HG02981 (cell line): ENCODE measurements at regions not wholly inside any gene's neighbourhood (a gene's known extent, or its start where the extent isn't known, plus 50 kb on each side); places are given as distances from the start of the nearest gene placed in this dataset.
A peak's percentile ranks its signal among the peaks of the same experiment; 100 is the strongest.
"Not testable (repeated sequence)": the region's sequence is repeated elsewhere in the genome, so short reads cannot be mapped to it uniquely, and the experiment has no call there.

Source experiments
- ATAC-seq: cut with Tn5 transposase; IDR thresholded peaks from one replicate; pipeline ENCODE4 v1.9.1; 2021; ENCODE audit warnings: mild to moderate bottlenecking, moderate library complexity; ENCODE audit not compliant: unreplicated experiment

DNA sequence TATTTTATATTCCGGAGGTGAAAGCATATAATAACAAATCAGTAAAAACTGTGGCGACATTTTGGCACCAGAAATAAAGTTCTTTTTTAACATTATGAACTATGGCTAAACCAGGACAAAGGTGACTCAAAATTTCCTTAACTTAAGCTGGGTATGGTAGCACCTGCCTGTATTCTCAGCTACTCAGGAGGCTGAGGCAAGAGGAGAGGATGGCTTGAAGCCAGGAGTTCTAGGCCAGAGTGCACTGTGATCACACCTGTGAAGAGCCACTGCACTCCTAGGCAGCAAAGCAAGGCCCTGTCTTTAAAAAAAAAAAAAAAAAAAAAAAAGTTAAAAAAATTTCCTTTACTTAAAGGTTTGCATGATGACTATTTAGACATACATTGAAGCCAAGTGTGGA is 63.0 kb upstream of the KIF2A start:
- ATAC-seq: not testable (repeated sequence)

DNA sequence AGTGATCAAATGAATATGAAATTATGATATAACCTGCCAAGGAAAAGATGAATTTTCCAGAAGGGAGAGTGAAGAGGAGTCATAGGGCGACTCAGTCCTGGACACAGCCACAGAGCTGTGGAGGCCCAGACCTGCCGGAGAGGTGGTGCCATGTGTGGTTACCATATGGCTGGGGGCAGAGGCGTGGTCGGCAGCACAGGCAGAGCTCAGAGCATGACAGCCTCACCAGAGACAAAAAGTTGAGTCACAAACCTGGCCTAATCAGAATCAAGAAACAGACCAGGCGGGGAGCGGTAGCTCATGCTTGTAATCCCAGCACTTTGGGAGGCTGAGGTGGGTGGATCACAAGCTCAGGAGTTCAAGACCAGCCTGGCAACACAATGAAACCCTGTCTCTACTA is 57.8 kb upstream of the KIF2A start:
- not testable (repeated sequence) for ATAC-seq

DNA sequence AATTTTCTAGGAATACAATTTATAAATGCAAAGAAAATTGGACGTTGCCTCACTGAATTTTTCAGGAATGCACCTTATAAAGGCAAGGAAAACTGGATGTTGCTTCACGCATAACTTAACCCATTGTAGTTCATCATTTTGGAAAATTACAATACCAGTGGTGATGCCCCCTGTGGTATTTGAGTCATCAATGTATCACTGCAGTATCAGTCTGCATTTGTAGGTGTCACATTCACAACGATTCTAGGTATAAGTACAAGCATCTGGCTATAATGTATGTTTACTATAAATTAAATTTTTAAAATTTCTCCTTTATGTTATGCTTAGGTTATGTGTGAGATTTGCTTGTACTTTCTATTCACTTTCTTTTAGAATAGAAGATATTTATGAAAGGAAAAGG is 55.9 kb upstream of the KIF2A start:
- not testable (repeated sequence) for ATAC-seq

DNA sequence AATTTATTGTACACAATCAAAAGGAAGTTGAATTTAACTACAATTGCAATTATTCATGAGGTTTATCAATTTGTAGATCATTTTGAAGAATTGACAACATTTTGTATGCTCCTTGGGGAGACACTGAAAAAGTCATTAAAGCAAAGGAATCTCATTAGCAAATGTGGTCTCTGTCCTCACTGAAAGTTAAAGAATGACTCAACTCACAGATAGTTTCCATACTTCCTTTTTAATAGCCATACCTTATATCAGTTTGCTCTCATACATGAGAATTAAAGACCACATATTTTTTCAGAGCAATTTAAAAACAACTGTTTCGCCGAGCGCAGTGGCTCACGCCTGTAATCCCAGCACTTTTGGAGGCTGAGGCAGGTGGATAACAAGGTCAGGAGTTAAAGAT is 55.1 kb upstream of the KIF2A start:
- ATAC-seq: not testable (repeated sequence)

DNA sequence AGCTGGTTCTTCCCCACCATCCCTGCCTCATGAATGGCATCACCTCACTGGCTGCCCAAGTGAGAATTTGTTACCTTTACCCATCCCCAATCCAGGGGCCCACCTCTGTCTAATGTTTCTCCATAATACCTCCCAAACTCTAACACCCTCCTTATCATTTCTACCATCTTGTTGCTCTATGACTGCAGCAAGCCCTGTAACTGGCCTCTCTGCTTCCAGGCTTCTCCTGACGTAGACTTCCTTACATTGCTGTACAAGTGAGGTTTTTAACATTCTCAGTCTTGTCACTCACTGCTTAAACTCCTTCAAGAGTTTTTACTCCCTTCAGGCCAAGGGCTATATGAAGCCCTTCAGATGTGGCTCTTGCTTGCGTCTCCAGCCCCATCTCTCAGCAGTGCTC is 53.5 kb upstream of the KIF2A start:
- ATAC-seq: not testable (repeated sequence)

DNA sequence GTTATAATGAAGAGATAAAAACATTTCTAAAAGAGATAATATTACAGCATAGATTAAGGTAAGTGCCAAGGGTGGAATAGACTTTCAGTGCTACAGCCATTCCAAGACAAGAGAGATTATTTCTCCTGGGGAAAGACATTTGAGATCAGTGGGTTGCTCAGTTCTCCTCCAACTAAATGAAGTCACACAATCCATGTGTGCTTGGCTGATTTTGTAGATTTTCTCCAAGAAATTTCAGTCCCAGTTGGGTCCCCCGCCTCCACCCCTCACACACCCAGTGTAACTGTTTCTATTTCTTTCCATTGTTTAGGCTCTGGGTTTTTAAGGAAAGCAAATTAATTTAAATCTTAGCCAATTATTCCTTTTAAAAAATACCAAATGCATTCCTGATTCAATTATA is 50.5 kb upstream of the KIF2A start:
- not testable (repeated sequence) for ATAC-seq

DNA sequence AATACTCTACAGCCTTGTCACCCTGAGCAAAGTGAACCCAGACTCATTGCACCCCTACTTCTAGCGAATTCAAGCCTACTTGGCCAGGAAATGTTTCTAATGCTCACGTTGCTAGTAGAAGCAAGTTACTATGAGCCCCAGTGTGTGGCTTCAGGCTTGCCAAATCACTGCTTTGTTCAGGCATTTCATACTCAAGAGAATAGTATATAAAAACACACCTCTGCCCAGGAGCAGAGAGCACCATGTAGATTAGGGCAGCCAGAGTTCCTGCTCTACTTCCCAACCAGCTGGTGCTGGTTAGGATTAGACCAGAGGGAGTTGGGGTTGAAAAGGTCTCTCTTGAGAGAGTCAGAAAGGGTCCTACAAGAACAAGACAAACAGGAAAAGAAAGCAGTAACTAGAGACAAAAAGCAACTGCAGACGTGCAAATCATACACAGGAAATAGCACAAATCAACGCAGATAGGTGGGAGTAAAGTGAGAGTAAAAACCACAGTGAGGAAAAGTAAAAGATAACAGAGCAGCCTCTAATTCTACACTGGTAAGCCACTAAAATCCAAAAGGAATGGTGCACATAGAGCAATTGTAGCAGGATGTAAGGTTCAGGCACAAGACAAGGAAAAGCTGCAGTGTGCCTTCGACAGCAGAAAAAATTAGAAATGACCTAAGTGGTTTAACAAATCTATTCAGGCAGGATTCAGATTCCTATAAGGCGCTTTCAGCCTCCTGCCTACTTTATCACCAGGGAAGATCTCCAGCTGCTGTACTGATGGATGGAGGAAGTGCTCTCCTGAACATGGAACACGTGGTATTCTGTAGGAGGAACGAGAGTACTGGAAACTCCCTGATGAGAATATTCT is 49.6 kb upstream of the KIF2A start:
- ATAC-seq: peak; percentile 58
